Parathyroid adenoma (tissue), 2 donors: ENCODE measurements at regions not wholly inside any gene's neighbourhood (a gene's known extent, or its start where the extent isn't known, plus 50 kb on each side); places are given as distances from the start of the nearest gene placed in this dataset.

Source experiments
- H2AFZ ChIP-seq: fragments of 300-600 bp; sonication (generic); one replicate; pipeline ENCODE4 v1.7.0; 2017; ENCODE audit warnings: antibody characterized with exemption, mild to moderate bottlenecking
- H3K27ac ChIP-seq: fragments of 300-600 bp; sonication (generic); one replicate; pipeline ENCODE4 v1.7.0; 2017
- H3K27me3 ChIP-seq: fragments of 300-600 bp; sonication (generic); one replicate; pipeline ENCODE4 v1.7.0; 2017; ENCODE audit warnings: low read length; ENCODE audit not compliant: control insufficient read depth, insufficient read depth
- H3K36me3 ChIP-seq: fragments of 300-600 bp; sonication (generic); one replicate; pipeline ENCODE4 v1.7.0; 2017; ENCODE audit warnings: low read length; ENCODE audit not compliant: control insufficient read depth, insufficient read depth
- H3K4me1 ChIP-seq: fragments of 300-600 bp; sonication (generic); one replicate; pipeline ENCODE4 v1.7.0; 2017; ENCODE audit warnings: control low read depth
- H3K4me2 ChIP-seq: fragments of 300-600 bp; sonication (generic); one replicate; pipeline ENCODE4 v1.7.0; 2017; ENCODE audit warnings: low read length
- H3K4me3 ChIP-seq: fragments of 300-600 bp; sonication (generic); one replicate; pipeline ENCODE4 v1.7.0; 2017; ENCODE audit warnings: low read depth, low read length
- H3K79me2 ChIP-seq: fragments of 300-600 bp; sonication (generic); one replicate; pipeline ENCODE4 v1.7.0; 2017; ENCODE audit warnings: control low read depth
- H3K9ac ChIP-seq: fragments of 300-600 bp; sonication (generic); one replicate; pipeline ENCODE4 v1.7.0; 2017; ENCODE audit warnings: mild to moderate bottlenecking
- H3K9me3 ChIP-seq: fragments of 300-600 bp; sonication (generic); one replicate; pipeline ENCODE4 v1.7.0; 2017; ENCODE audit warnings: low read length; ENCODE audit not compliant: control insufficient read depth
- TF ChIP-seq, protein P1 (sequence below): fragments of 300-600 bp; sonication (generic); IDR thresholded peaks from one replicate; pipeline ENCODE4 v1.7.0; 2017; ENCODE audit warnings: antibody characterized with exemption, mild to moderate bottlenecking
- donor health status: primary hyperparathyroidism.

DNA sequence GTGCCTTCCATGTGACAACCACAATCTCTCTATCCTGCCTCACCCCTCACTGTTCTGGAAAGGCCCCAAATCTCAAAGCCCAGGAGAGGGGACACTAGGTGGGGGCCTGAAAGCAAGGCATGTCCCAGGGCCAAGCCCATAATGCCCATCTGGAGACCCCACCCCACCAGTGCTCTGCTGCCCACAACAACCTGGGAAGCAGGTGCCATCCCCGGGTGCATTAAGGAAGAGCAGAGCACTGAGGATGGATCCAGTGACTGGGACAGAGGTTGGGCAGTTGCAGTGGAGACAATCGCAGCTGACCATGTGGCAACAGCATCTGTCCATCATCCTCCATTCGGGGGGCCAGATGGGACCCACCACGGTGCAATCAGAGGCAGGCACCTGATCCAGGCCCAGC lies 106.2 kb upstream of the PRR20G start:
- H3K27ac ChIP-seq = no peak overlapping the region
- TF ChIP-seq, protein P1, sequence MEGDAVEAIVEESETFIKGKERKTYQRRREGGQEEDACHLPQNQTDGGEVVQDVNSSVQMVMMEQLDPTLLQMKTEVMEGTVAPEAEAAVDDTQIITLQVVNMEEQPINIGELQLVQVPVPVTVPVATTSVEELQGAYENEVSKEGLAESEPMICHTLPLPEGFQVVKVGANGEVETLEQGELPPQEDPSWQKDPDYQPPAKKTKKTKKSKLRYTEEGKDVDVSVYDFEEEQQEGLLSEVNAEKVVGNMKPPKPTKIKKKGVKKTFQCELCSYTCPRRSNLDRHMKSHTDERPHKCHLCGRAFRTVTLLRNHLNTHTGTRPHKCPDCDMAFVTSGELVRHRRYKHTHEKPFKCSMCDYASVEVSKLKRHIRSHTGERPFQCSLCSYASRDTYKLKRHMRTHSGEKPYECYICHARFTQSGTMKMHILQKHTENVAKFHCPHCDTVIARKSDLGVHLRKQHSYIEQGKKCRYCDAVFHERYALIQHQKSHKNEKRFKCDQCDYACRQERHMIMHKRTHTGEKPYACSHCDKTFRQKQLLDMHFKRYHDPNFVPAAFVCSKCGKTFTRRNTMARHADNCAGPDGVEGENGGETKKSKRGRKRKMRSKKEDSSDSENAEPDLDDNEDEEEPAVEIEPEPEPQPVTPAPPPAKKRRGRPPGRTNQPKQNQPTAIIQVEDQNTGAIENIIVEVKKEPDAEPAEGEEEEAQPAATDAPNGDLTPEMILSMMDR = no peak
- no peak overlapping the region for H3K9ac ChIP-seq
- no peaks in the 10 kb centered on the region for H3K27me3 ChIP-seq
- no peak overlapping the region for H3K4me3 ChIP-seq
- H3K9me3 ChIP-seq = no peaks in the 10 kb centered on the region
- no peaks in the 10 kb centered on the region for H3K79me2 ChIP-seq
- H3K4me1 ChIP-seq = no peaks in the 10 kb centered on the region
- no peak overlapping the region for H2AFZ ChIP-seq
- no peak overlapping the region for H3K4me2 ChIP-seq
- no peaks in the 10 kb centered on the region for H3K36me3 ChIP-seq

DNA sequence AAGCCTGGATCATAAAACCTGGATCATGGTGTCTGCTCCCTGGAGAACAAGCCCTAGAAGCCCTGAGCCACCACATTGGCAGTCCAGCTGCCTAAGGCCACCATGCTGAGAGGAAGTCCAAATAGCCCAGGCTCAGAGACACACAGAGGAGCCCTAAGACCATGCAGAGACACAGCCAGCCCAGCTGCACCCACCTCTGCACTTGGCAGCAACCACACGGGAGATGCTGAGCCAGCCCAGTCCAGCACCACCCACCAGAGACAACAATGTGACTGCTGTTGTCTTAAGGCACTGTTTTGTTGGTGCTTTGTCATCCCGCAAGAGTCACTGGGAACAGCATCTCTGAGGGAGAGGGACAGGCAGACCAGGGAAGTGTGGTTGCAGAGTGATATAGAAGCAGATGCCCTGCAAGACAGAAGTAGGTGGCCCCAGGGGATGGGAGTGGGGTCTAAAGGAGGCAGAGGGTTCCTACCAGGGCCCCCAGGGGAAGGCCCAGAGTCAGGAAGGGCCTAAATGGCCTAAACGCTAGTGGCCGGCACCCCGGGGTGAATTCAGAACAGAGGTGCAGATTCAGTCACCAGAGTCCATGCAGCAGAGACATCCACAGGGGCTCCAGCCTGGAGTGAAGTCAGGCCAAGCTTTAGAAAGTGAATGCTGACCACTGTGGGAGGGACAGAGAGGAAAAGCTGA lies 105.4 kb upstream of the PRR20G start:
- Histone ChIP-seq H3K36me3 (no peaks in the 10 kb centered on the region), H3K4me2 (no peak overlapping the region), H3K9me3 (no peaks in the 10 kb centered on the region), H2AFZ (no peak overlapping the region), H3K4me1 (no peaks in the 10 kb centered on the region), H3K27ac (no peak overlapping the region), H3K27me3 (no peaks in the 10 kb centered on the region), H3K79me2 (no peaks in the 10 kb centered on the region), H3K4me3 (no peak overlapping the region), H3K9ac (no peak overlapping the region)
- TF ChIP-seq, protein P1 = no peak

DNA sequence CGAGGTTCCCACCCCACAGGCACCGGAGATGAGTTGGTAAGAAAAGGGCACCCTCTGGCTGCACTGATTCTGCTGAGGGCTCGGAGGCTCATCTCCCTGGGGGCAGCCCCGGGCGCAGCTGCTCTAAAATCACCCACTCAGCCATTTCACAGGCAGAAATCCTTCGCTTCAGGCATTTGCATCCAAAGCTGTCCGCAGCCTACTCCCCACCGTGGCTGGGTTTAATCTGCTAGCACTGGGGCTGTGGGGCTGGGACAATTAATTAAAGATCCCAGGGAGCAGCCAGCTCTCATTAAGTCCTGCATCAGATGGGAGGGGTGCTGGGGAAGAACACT lies 104.3 kb upstream of the PRR20G start:
- no peak overlapping the region for H3K9ac ChIP-seq
- H3K27ac ChIP-seq = no peak overlapping the region
- TF ChIP-seq, protein P1 = no peak
- H3K4me1 ChIP-seq = no peaks in the 10 kb centered on the region
- H3K9me3 ChIP-seq = no peaks in the 10 kb centered on the region
- no peak overlapping the region for H2AFZ ChIP-seq
- H3K36me3 ChIP-seq = no peaks in the 10 kb centered on the region
- no peaks in the 10 kb centered on the region for H3K79me2 ChIP-seq
- no peak overlapping the region for H3K4me2 ChIP-seq
- H3K27me3 ChIP-seq = no peaks in the 10 kb centered on the region
- no peak overlapping the region for H3K4me3 ChIP-seq

DNA sequence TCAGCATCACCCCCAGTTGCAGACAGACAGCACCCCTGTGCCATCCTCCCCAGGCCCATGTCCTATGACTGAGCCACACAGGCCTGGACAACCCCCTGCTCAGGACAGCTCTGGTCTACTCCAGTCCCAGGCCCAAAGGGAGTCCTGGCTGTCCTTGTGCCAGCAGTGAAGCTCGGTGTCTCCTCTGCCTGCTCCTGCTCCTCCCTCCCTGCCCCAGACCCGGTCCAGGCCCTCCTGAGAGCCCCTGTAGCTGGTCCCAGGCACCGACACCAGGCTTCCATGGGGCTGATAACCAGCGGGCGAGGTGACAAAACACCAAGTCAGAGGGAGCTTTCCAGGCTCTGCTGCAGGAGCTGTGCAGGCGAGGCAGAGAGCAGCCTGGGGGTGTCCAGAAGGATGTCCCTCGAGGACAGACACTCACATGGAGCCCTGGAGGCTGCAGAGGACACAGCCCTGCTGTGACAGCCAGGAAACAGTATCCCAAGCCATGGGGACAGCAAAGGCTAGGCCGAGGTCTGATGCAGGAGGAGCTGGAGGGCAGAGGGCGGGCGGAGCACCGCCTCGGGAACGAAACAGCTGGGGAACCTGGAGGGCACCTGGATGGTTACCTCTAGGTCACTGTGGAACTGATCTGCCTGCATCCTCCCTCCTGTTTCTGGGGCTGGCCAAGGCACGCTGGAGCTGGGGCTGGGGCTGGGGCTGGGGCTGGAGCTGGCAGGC lies 103.8 kb upstream of the PRR20G start:
- Histone ChIP-seq H3K79me2 (no peaks in the 10 kb centered on the region), H2AFZ (no peak overlapping the region), H3K36me3 (no peaks in the 10 kb centered on the region), H3K4me3 (no peak overlapping the region), H3K27me3 (no peaks in the 10 kb centered on the region), H3K27ac (no peak overlapping the region), H3K4me2 (no peak overlapping the region), H3K9ac (no peak overlapping the region), H3K9me3 (no peaks in the 10 kb centered on the region), H3K4me1 (no peaks in the 10 kb centered on the region)
- TF ChIP-seq, protein P1 = no peak
